ENCODE measurements at regions not wholly inside any gene's neighbourhood (a gene's known extent, or its start where the extent isn't known, plus 50 kb on each side); places are given as distances from the start of the nearest gene placed in this dataset.

DNA sequence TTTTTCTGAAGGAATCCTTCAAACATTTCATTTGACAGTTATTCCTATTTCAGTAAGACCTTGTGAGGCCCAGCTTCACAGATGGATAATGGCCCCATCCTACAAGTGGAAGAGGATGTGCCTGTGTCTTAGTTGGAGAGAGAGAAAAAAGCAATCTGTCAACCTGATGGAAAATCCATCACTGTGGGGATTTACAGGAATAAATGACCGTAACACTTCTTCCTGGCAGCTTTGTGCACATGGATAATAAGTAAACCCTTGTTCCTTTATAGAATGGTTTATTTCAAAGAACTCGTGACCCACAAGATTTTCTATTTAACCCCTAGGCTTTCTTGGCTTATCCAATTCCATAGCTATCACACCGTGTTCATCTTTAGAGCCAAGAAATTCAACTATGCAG, 121.4 kb upstream of the PCED1B start:
- Histone ChIP-seq H3K27me3 (ENCODE audit: control insufficient read depth, extremely low read depth, insufficient read depth, low read length) (no peaks in the 10 kb centered on the region), H3K4me1 (ENCODE audit: control insufficient read depth, extremely low read depth, insufficient read depth, low read length) (peaks cover 11% of the 10 kb centered on the region), H3K79me2 (ENCODE audit: control insufficient read depth, insufficient read depth, low read length) (no peaks in the 10 kb centered on the region), H3K9ac (ENCODE audit: control insufficient read depth, extremely low read depth, insufficient read depth, low read length) (no peak overlapping the region), H3K4me3 (ENCODE audit: control insufficient read depth in 2 of 3, extremely low read depth in 1 of 3, insufficient read depth in 2 of 3, low read depth in 1 of 3, low read length in 3 of 3) (no peak overlapping the region), H3K27ac (ENCODE audit: control insufficient read depth, insufficient read depth, low read length) (no peak overlapping the region), H3K9me3 (ENCODE audit: control insufficient read depth, low read depth, low read length) (no peaks in the 10 kb centered on the region), H2AFZ (ENCODE audit: control insufficient read depth, low read length) (no peak overlapping the region), H3K36me3 (ENCODE audit: control insufficient read depth in 2 of 2, extremely low read depth in 1 of 2, insufficient read depth in 2 of 2, low read length in 2 of 2) (no peaks in the 10 kb centered on the region), H3K4me2 (ENCODE audit: control insufficient read depth, extremely low read depth, insufficient read depth, low read depth, low read length) (no peak overlapping the region), H4K20me1 (ENCODE audit: control insufficient read depth, extremely low read depth, insufficient read depth, low read length) (no peaks in the 10 kb centered on the region), H3K9me1 (ENCODE audit: control insufficient read depth, extremely low read depth, insufficient read depth, low read length) (no peaks in the 10 kb centered on the region)
- DNase-seq (ENCODE audit: low read depth, low spot score) (no peak), FAIRE-seq (no peak)
- dilution Hi-C loops (cut with MboI; ENCODE audit: extremely low pct_ligation_motif_present, low sequenced_read_pairs): no loop called here
- TF ChIP-seq, protein P1, sequence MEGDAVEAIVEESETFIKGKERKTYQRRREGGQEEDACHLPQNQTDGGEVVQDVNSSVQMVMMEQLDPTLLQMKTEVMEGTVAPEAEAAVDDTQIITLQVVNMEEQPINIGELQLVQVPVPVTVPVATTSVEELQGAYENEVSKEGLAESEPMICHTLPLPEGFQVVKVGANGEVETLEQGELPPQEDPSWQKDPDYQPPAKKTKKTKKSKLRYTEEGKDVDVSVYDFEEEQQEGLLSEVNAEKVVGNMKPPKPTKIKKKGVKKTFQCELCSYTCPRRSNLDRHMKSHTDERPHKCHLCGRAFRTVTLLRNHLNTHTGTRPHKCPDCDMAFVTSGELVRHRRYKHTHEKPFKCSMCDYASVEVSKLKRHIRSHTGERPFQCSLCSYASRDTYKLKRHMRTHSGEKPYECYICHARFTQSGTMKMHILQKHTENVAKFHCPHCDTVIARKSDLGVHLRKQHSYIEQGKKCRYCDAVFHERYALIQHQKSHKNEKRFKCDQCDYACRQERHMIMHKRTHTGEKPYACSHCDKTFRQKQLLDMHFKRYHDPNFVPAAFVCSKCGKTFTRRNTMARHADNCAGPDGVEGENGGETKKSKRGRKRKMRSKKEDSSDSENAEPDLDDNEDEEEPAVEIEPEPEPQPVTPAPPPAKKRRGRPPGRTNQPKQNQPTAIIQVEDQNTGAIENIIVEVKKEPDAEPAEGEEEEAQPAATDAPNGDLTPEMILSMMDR (optimal IDR thresholded peaks at IDR 0.05 in 1 of 3, IDR thresholded peaks at IDR 0.05 in 1 of 3, conservative IDR thresholded peaks at IDR 0.05 in 1 of 3; ENCODE audit: extremely low read depth in 1 of 3, insufficient read depth in 2 of 3, low read length in 3 of 3): no peak
- TF ChIP-seq EZH2 (IDR thresholded peaks at IDR 0.05; ENCODE audit: low read length): no peak

DNA sequence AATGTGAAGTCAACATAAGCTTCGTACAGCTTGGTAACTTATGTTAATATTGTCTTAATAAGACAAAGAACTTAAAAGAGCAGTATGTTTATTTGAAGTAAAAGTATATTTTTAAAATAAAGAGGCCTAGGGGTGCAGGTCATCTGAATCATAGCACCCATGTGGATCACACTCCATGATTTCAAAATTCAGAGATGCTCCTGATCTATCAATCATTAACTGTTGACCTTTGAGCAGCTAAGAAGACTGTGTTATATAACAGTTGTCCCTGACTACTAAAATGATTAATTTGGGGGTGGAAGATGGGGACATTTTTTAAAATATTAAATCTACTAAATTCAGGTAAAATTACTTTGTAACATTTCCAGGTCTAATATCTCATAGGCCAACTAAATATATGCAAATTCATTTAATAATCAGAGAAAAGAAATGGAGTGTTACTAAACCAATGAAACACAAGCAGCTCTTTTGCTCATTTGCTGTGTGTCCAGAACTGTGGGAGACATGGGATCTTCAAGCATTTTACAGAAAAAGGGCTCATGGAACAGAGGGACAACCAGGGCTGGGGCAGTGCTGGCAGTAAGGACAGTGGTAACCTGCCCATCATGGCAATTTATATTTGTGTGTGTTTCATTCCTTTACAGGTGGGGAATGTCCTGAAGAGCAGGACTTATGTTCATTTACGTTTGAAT, 120.7 kb upstream of the PCED1B start:
- no peak for DNase-seq (ENCODE audit: low read depth, low spot score)
- TF ChIP-seq, protein P1 (optimal IDR thresholded peaks at IDR 0.05 in 1 of 3, IDR thresholded peaks at IDR 0.05 in 1 of 3, conservative IDR thresholded peaks at IDR 0.05 in 1 of 3; ENCODE audit: extremely low read depth in 1 of 3, insufficient read depth in 2 of 3, low read length in 3 of 3): no peak
- no peak for TF ChIP-seq EZH2 (IDR thresholded peaks at IDR 0.05; ENCODE audit: low read length)
- Histone ChIP-seq H3K27me3 (ENCODE audit: control insufficient read depth, extremely low read depth, insufficient read depth, low read length) (no peaks in the 10 kb centered on the region), H3K4me3 (ENCODE audit: control insufficient read depth in 2 of 3, extremely low read depth in 1 of 3, insufficient read depth in 2 of 3, low read depth in 1 of 3, low read length in 3 of 3) (no peak overlapping the region), H4K20me1 (ENCODE audit: control insufficient read depth, extremely low read depth, insufficient read depth, low read length) (no peaks in the 10 kb centered on the region), H3K4me2 (ENCODE audit: control insufficient read depth, extremely low read depth, insufficient read depth, low read depth, low read length) (peak overlapping the region; percentile 52), H3K9me1 (ENCODE audit: control insufficient read depth, extremely low read depth, insufficient read depth, low read length) (no peaks in the 10 kb centered on the region), H3K79me2 (ENCODE audit: control insufficient read depth, insufficient read depth, low read length) (no peaks in the 10 kb centered on the region), H2AFZ (ENCODE audit: control insufficient read depth, low read length) (no peak overlapping the region), H3K4me1 (ENCODE audit: control insufficient read depth, extremely low read depth, insufficient read depth, low read length) (peaks cover 14% of the 10 kb centered on the region), H3K9me3 (ENCODE audit: control insufficient read depth, low read depth, low read length) (no peaks in the 10 kb centered on the region), H3K36me3 (ENCODE audit: control insufficient read depth in 2 of 2, extremely low read depth in 1 of 2, insufficient read depth in 2 of 2, low read length in 2 of 2) (no peaks in the 10 kb centered on the region), H3K9ac (ENCODE audit: control insufficient read depth, extremely low read depth, insufficient read depth, low read length) (no peak overlapping the region), H3K27ac (ENCODE audit: control insufficient read depth, insufficient read depth, low read length) (no peak overlapping the region)
- FAIRE-seq: no peak
- dilution Hi-C loops (cut with MboI; ENCODE audit: extremely low pct_ligation_motif_present, low sequenced_read_pairs): no loop called here
